ENCODE measurements at regions not wholly inside any gene's neighbourhood (a gene's known extent, or its start where the extent isn't known, plus 50 kb on each side); places are given as distances from the start of the nearest gene placed in this dataset.

DNA sequence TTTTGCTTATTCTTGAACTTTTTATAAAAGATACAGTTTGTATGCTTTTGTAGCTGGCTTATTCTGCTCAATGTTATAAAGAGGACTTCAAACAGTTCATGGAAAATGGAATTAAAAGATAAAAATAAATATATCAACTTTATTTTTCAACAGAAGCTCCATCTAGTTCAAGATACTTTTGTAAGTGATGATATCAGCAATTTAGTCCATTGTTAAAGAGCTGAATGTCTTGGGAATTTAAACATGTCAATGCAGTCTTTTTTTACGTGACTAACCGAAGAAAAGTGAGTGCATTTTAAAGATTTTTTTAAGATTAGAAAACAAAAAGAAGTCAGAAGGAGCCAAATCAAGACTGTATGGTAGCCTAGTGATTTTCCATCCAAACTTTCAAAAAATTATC lies 85.4 kb upstream of the CHST9 start:
- no peaks in the 10 kb centered on the region for H3K4me1 ChIP-seq (ENCODE audit: control insufficient read depth, extremely low read depth, insufficient read depth, low read length)
- peaks cover 2% of the 10 kb centered on the region for H3K9me3 ChIP-seq (replicated peaks; ENCODE audit: control insufficient read depth, insufficient read depth, low read length)
- H3K4me3 ChIP-seq (replicated peaks in 1 of 3; ENCODE audit: insufficient read depth in 1 of 3, low read depth in 1 of 3, low read length in 3 of 3), result no peak overlapping the region
- BruUV-seq (replicated peaks), result no TSS peak
- TF ChIP-seq JUN (IDR thresholded peaks at IDR 0.05; ENCODE audit: borderline replicate concordance, insufficient read depth, insufficient read length, low read depth), result no peak
- TF ChIP-seq POLR2AphosphoS5 (IDR thresholded peaks at IDR 0.05; ENCODE audit: insufficient read depth, low read depth, low read length), result no peak
- no peak for TF ChIP-seq GATA2 (IDR thresholded peaks at IDR 0.05; ENCODE audit: insufficient read depth, insufficient read length, low read depth, low read length)
- TF ChIP-seq MAX (IDR thresholded peaks at IDR 0.05; ENCODE audit: insufficient read depth, insufficient read length), result no peak
- TF ChIP-seq MYC (IDR thresholded peaks at IDR 0.05; ENCODE audit: low read depth, low read length), result no peak
- no peaks in the 10 kb centered on the region for H3K9me1 ChIP-seq (replicated peaks; ENCODE audit: control insufficient read depth, extremely low read depth, insufficient read depth, low read length)
- DNase-seq (ENCODE audit: low read depth, low spot score) (no peak), FAIRE-seq (no peak)
- no peaks in the 10 kb centered on the region for H4K20me1 ChIP-seq (replicated peaks; ENCODE audit: control insufficient read depth, extremely low read depth, insufficient read depth, low read length)
- H2AFZ ChIP-seq (ENCODE audit: low read depth, low read length), result no peak overlapping the region
- ChIA-PET POLR2A (no interaction called here), CTCF (no interaction called here)
- intact Hi-C loops (cut with micrococcal nuclease), result no loop called here
- H3K36me3 ChIP-seq (ENCODE audit: control insufficient read depth in 2 of 2, extremely low read depth in 1 of 2, insufficient read depth in 2 of 2, low read length in 2 of 2), result no peaks in the 10 kb centered on the region
- no peak overlapping the region for H3K27ac ChIP-seq (ENCODE audit: insufficient read depth, low read depth, low read length)
- H3K9ac ChIP-seq (replicated peaks; ENCODE audit: extremely low read depth, insufficient read depth, low read length), result no peak overlapping the region
- dilution Hi-C loops (cut with MboI; ENCODE audit: extremely low pct_ligation_motif_present, low sequenced_read_pairs), result no loop called here
- H3K79me2 ChIP-seq (ENCODE audit: control insufficient read depth, insufficient read depth, low read length), result no peaks in the 10 kb centered on the region
- no peaks in the 10 kb centered on the region for H3K27me3 ChIP-seq (ENCODE audit: control insufficient read depth in 2 of 2, insufficient read depth in 2 of 2, low read length in 2 of 2)
- H3K4me2 ChIP-seq (ENCODE audit: insufficient read depth, low read length), result no peak overlapping the region

DNA sequence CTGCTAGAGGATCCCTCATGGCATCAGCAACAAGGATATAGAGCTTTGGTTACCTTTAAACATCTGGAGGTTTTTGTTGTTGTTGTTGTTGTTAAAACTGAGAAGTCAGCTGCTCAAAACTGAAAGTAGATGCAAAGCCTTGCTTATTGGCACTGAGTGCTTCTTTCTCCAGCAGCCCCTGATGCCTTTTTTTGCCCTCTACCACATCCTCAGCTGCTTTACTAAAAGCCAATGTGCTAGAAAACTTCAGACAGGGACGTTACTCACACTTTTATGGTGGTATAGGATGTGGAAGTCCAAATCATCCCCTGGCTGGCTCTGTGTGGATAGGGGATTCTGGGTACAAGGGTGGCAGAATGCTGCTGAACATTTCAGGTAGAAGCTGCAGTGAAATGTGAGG lies 78.3 kb upstream of the CHST9 start:
- no peaks in the 10 kb centered on the region for H3K79me2 ChIP-seq (ENCODE audit: control insufficient read depth, insufficient read depth, low read length)
- H3K9me1 ChIP-seq (replicated peaks; ENCODE audit: control insufficient read depth, extremely low read depth, insufficient read depth, low read length), result no peaks in the 10 kb centered on the region
- no peaks in the 10 kb centered on the region for H3K36me3 ChIP-seq (ENCODE audit: control insufficient read depth in 2 of 2, extremely low read depth in 1 of 2, insufficient read depth in 2 of 2, low read length in 2 of 2)
- H4K20me1 ChIP-seq (replicated peaks; ENCODE audit: control insufficient read depth, extremely low read depth, insufficient read depth, low read length), result no peaks in the 10 kb centered on the region
- intact Hi-C loops (cut with micrococcal nuclease), result no loop called here
- POLR2A ChIA-PET, result no interaction called here
- H3K27me3 ChIP-seq (ENCODE audit: control insufficient read depth in 2 of 2, insufficient read depth in 2 of 2, low read length in 2 of 2), result no peaks in the 10 kb centered on the region
- CTCF ChIA-PET, result no interaction called here
- peaks cover 4% of the 10 kb centered on the region for H3K9me3 ChIP-seq (replicated peaks; ENCODE audit: control insufficient read depth, insufficient read depth, low read length)
- dilution Hi-C loops (cut with MboI; ENCODE audit: extremely low pct_ligation_motif_present, low sequenced_read_pairs), result no loop called here
- no peak for DNase-seq (ENCODE audit: low read depth, low spot score)
- H3K9ac ChIP-seq (replicated peaks; ENCODE audit: extremely low read depth, insufficient read depth, low read length), result no peak overlapping the region
- H3K4me3 ChIP-seq (replicated peaks in 1 of 3; ENCODE audit: insufficient read depth in 1 of 3, low read depth in 1 of 3, low read length in 3 of 3), result no peak overlapping the region
- no peak for FAIRE-seq
- no peaks in the 10 kb centered on the region for H3K4me1 ChIP-seq (ENCODE audit: control insufficient read depth, extremely low read depth, insufficient read depth, low read length)
- H3K4me2 ChIP-seq (ENCODE audit: insufficient read depth, low read length), result no peak overlapping the region
- no TSS peak for BruUV-seq (replicated peaks)
- TF ChIP-seq, protein P1, sequence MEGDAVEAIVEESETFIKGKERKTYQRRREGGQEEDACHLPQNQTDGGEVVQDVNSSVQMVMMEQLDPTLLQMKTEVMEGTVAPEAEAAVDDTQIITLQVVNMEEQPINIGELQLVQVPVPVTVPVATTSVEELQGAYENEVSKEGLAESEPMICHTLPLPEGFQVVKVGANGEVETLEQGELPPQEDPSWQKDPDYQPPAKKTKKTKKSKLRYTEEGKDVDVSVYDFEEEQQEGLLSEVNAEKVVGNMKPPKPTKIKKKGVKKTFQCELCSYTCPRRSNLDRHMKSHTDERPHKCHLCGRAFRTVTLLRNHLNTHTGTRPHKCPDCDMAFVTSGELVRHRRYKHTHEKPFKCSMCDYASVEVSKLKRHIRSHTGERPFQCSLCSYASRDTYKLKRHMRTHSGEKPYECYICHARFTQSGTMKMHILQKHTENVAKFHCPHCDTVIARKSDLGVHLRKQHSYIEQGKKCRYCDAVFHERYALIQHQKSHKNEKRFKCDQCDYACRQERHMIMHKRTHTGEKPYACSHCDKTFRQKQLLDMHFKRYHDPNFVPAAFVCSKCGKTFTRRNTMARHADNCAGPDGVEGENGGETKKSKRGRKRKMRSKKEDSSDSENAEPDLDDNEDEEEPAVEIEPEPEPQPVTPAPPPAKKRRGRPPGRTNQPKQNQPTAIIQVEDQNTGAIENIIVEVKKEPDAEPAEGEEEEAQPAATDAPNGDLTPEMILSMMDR (IDR thresholded peaks at IDR 0.05; ENCODE audit: extremely low read depth in 1 of 2, insufficient read depth in 1 of 2, low read depth in 1 of 2, low read length in 2 of 2), result no peak
- no peak for TF ChIP-seq GATA2 (IDR thresholded peaks at IDR 0.05; ENCODE audit: insufficient read depth, insufficient read length, low read depth, low read length)
- TF ChIP-seq POLR2A (IDR thresholded peaks at IDR 0.05; ENCODE audit: low read depth, low read length), result no peak
- no peak for TF ChIP-seq EZH2 (IDR thresholded peaks at IDR 0.05; ENCODE audit: borderline replicate concordance, low read depth, low read length, severe bottlenecking)
- TF ChIP-seq FOS (IDR thresholded peaks at IDR 0.05; ENCODE audit: borderline replicate concordance, insufficient read depth, low read length), result no peak
- TF ChIP-seq MYC (IDR thresholded peaks at IDR 0.05; ENCODE audit: low read depth, low read length), result no peak
- TF ChIP-seq POLR2AphosphoS5 (IDR thresholded peaks at IDR 0.05; ENCODE audit: insufficient read depth, low read depth, low read length), result no peak
- no peak for TF ChIP-seq MAX (IDR thresholded peaks at IDR 0.05; ENCODE audit: insufficient read depth, insufficient read length)
- TF ChIP-seq JUN (IDR thresholded peaks at IDR 0.05; ENCODE audit: borderline replicate concordance, insufficient read depth, insufficient read length, low read depth), result no peak
- H3K27ac ChIP-seq (ENCODE audit: insufficient read depth, low read depth, low read length), result no peak overlapping the region
- H2AFZ ChIP-seq (ENCODE audit: low read depth, low read length), result no peak overlapping the region
